HG03159 (cell line): ENCODE measurements at regions not wholly inside any gene's neighbourhood (a gene's known extent, or its start where the extent isn't known, plus 50 kb on each side); places are given as distances from the start of the nearest gene placed in this dataset.
"Not testable (repeated sequence)": the region's sequence is repeated elsewhere in the genome, so short reads cannot be mapped to it uniquely, and the experiment has no call there.

Experiments
- ATAC-seq: cut with Tn5 transposase; IDR thresholded peaks from one replicate; pipeline ENCODE4 v1.9.1; 2021; ENCODE audit warnings: mild to moderate bottlenecking, moderate library complexity; ENCODE audit not compliant: unreplicated experiment

- ATAC-seq = not testable (repeated sequence)
These were observed 2912.5 kb downstream of the RPIA start for GRCh38 chr2:91603996-91604395.

GRCh38 chr2:91604629-91605028, 2913.2 kb downstream of the RPIA start:
- ATAC-seq = not testable (repeated sequence)

GRCh38 chr2:91623739-91624138, 2932.3 kb downstream of the RPIA start:
- not testable (repeated sequence) for ATAC-seq

- not testable (repeated sequence) for ATAC-seq
These were observed 2937.0 kb downstream of the RPIA start for GRCh38 chr2:91628471-91628870.

GRCh38 chr2:91657193-91657592, 2965.7 kb downstream of the RPIA start:
- ATAC-seq = not testable (repeated sequence)

GRCh38 chr2:91658336-91658735, 2966.9 kb downstream of the RPIA start:
- ATAC-seq = not testable (repeated sequence)

GRCh38 chr2:91659189-91659916, 2967.9 kb downstream of the RPIA start:
- ATAC-seq = not testable (repeated sequence)

- peak; percentile 76 for ATAC-seq
These were observed 2968.4 kb downstream of the RPIA start for GRCh38 chr2:91659917-91660275.

- ATAC-seq = not testable (repeated sequence)
These were observed 2975.9 kb downstream of the RPIA start for GRCh38 chr2:91667341-91667740.

GRCh38 chr2:91685541-91685940, 2994.1 kb downstream of the RPIA start:
- not testable (repeated sequence) for ATAC-seq

- ATAC-seq = not testable (repeated sequence)
These were observed 2994.6 kb downstream of the RPIA start for GRCh38 chr2:91686046-91686445.
